ENCODE measurements at regions not wholly inside any gene's neighbourhood (a gene's known extent, or its start where the extent isn't known, plus 50 kb on each side); places are given as distances from the start of the nearest gene placed in this dataset.

DNA sequence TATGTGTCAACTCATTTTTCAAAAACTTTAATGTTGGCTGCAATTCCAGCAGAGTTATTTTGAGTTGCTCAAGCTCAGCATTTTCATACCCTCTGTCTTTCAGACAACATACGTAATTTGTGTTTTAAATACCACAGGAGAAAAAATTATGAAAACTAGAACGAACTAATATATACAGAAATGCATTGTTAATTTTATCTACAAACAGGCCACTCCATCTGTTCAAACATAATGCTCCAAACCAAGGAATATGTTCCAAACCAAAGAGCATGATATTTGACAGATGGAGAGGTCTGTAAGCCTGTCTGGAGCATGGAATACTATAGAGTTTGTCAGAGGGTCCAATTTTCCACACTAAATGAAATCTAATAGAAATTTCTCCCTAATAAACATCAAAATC, 536.2 kb upstream of the FSIP2 start:
- Histone ChIP-seq H3K4me3 (no peak overlapping the region), H2AFZ (replicated peaks) (no peak overlapping the region), H3K27ac (no peak overlapping the region), H3K4me1 (no peaks in the 10 kb centered on the region), H3K9ac (no peak overlapping the region), H3K9me3 (ENCODE audit: low read depth) (no peaks in the 10 kb centered on the region), H3K27me3 (no peaks in the 10 kb centered on the region), H4K20me1 (ENCODE audit: low read depth) (no peaks in the 10 kb centered on the region), H3F3A (ENCODE audit: low read depth) (no peaks in the 10 kb centered on the region), H3K36me3 (no peaks in the 10 kb centered on the region), H3K79me2 (ENCODE audit: low read depth) (no peaks in the 10 kb centered on the region), H3K4me2 (no peak overlapping the region)
- Mint-ChIP-seq H3K27ac (no peak overlapping the region), H3K27me3 (ENCODE audit: insufficient read depth, low read depth) (no peaks in the 10 kb centered on the region), H3K4me3 (no peak overlapping the region), H3K9me3 (no peaks in the 10 kb centered on the region), H3K4me1 (no peaks in the 10 kb centered on the region), H3K36me3 (no peaks in the 10 kb centered on the region)
- DNase-seq (ENCODE audit: low spot score) = no peak
- TF ChIP-seq, protein P1, sequence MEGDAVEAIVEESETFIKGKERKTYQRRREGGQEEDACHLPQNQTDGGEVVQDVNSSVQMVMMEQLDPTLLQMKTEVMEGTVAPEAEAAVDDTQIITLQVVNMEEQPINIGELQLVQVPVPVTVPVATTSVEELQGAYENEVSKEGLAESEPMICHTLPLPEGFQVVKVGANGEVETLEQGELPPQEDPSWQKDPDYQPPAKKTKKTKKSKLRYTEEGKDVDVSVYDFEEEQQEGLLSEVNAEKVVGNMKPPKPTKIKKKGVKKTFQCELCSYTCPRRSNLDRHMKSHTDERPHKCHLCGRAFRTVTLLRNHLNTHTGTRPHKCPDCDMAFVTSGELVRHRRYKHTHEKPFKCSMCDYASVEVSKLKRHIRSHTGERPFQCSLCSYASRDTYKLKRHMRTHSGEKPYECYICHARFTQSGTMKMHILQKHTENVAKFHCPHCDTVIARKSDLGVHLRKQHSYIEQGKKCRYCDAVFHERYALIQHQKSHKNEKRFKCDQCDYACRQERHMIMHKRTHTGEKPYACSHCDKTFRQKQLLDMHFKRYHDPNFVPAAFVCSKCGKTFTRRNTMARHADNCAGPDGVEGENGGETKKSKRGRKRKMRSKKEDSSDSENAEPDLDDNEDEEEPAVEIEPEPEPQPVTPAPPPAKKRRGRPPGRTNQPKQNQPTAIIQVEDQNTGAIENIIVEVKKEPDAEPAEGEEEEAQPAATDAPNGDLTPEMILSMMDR (IDR thresholded peaks at IDR 0.05) = no peak
- TF ChIP-seq EZH2phosphoT487 (IDR thresholded peaks at IDR 0.05) = no peak
- no peak for TF ChIP-seq EZH2 (IDR thresholded peaks at IDR 0.05)

DNA sequence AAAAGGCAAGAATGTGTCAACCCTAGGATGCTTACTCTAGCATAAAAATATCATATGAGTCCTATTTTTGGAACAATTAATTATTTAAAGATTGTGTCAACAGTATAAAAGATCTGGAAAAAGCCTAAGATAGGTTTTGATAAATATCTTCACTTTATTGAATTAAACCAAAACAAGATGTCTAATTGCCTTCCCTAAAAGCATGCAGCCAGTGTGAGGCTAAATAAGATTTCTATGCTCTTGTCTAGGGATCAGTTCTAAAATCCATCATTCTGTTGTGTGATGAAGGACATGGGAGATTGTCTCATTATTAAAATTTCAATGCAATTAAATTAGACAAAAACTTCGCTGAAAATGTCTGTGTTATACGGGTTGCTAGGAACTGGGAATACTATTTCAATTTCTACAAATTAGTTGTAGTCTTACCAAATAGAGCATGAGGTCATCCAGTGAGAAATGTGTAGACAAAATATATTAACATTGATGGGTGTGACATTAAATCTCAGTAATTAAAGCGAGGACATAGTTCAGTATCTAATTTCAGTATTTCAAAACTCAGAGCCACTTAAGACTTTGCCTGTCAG, 535.6 kb upstream of the FSIP2 start:
- Mint-ChIP-seq H3K9me3 (no peaks in the 10 kb centered on the region), H3K4me1 (no peaks in the 10 kb centered on the region), H3K27ac (no peak overlapping the region), H3K4me3 (no peak overlapping the region), H3K36me3 (no peaks in the 10 kb centered on the region), H3K27me3 (ENCODE audit: insufficient read depth, low read depth) (no peaks in the 10 kb centered on the region)
- Histone ChIP-seq H4K20me1 (ENCODE audit: low read depth) (no peaks in the 10 kb centered on the region), H3K27me3 (no peaks in the 10 kb centered on the region), H3F3A (ENCODE audit: low read depth) (no peaks in the 10 kb centered on the region), H3K4me3 (no peak overlapping the region), H3K79me2 (ENCODE audit: low read depth) (no peaks in the 10 kb centered on the region), H3K4me2 (no peak overlapping the region), H2AFZ (replicated peaks) (no peak overlapping the region), H3K4me1 (no peaks in the 10 kb centered on the region), H3K36me3 (no peaks in the 10 kb centered on the region), H3K9ac (no peak overlapping the region), H3K27ac (no peak overlapping the region), H3K9me3 (ENCODE audit: low read depth) (no peaks in the 10 kb centered on the region)
- no peak for DNase-seq (ENCODE audit: low spot score)
- TF ChIP-seq, protein P1 (IDR thresholded peaks at IDR 0.05) = no peak
- TF ChIP-seq EZH2phosphoT487 (IDR thresholded peaks at IDR 0.05) = no peak
- no peak for TF ChIP-seq EZH2 (IDR thresholded peaks at IDR 0.05)

DNA sequence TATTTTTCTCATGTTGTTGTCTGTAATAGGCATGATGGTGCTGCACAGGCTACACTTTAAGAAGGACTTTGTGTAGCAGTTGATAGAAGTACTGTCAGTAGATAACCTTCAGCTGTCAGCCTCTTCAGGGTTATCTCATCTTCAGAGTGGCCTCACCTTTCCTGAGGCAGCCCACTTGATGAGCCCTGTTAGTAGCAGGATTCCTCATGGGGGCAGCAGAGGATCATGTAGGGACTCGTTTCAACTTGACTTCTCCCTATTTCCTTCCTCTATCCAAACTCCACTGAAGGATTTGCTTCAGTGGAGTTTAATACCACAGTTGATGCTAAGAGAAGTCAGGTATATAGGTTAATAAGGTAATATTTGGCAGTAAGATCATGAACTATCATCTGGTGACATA, 530.3 kb upstream of the FSIP2 start:
- no peak overlapping the region for H3K4me2 ChIP-seq
- DNase-seq (ENCODE audit: low spot score) = peak; percentile 75
- H3K9ac ChIP-seq = no peak overlapping the region
- H3K4me1 Mint-ChIP-seq = no peaks in the 10 kb centered on the region
- no peaks in the 10 kb centered on the region for H3K36me3 ChIP-seq
- H3K27me3 Mint-ChIP-seq (ENCODE audit: insufficient read depth, low read depth) = no peaks in the 10 kb centered on the region
- H3K9me3 Mint-ChIP-seq = no peaks in the 10 kb centered on the region
- H3K36me3 Mint-ChIP-seq = no peaks in the 10 kb centered on the region
- no peaks in the 10 kb centered on the region for H3F3A ChIP-seq (ENCODE audit: low read depth)
- H3K27ac ChIP-seq = no peak overlapping the region
- no peaks in the 10 kb centered on the region for H3K27me3 ChIP-seq
- H3K4me3 Mint-ChIP-seq = no peak overlapping the region
- no peak overlapping the region for H3K4me3 ChIP-seq
- no peaks in the 10 kb centered on the region for H3K79me2 ChIP-seq (ENCODE audit: low read depth)
- TF ChIP-seq EZH2phosphoT487 (IDR thresholded peaks at IDR 0.05) (no peak), EZH2 (IDR thresholded peaks at IDR 0.05) (no peak)
- TF ChIP-seq, protein P1 (IDR thresholded peaks at IDR 0.05) = peak; percentile 84
- no peaks in the 10 kb centered on the region for H3K9me3 ChIP-seq (ENCODE audit: low read depth)
- no peak overlapping the region for H2AFZ ChIP-seq (replicated peaks)
- H3K27ac Mint-ChIP-seq = no peak overlapping the region
- no peaks in the 10 kb centered on the region for H4K20me1 ChIP-seq (ENCODE audit: low read depth)
- H3K4me1 ChIP-seq = no peaks in the 10 kb centered on the region
